ENCODE measurements at regions not wholly inside any gene's neighbourhood (a gene's known extent, or its start where the extent isn't known, plus 50 kb on each side); places are given as distances from the start of the nearest gene placed in this dataset.

DNA sequence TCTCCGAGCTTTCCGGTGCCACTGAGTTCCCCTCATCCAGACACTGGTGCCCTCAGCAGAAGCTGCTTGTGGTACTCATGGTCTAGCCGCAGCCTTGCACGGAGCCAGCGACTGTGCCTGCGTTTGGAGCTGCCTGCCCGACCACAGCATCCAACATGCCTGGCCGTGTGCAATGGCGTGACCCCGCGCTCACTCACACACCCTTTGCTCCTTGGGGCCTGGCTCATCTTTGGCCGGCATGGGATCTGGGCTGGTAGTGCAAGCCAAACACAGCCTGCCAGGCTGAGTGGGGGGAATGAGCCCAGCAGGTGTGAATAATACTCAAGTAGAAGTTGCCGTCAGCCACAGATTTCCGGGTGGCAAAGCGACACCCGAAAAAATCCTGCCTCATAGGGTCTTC is 1178.7 kb upstream of the GBE1 start:
- no peak for DNase-seq (ENCODE audit: low spot score)

DNA sequence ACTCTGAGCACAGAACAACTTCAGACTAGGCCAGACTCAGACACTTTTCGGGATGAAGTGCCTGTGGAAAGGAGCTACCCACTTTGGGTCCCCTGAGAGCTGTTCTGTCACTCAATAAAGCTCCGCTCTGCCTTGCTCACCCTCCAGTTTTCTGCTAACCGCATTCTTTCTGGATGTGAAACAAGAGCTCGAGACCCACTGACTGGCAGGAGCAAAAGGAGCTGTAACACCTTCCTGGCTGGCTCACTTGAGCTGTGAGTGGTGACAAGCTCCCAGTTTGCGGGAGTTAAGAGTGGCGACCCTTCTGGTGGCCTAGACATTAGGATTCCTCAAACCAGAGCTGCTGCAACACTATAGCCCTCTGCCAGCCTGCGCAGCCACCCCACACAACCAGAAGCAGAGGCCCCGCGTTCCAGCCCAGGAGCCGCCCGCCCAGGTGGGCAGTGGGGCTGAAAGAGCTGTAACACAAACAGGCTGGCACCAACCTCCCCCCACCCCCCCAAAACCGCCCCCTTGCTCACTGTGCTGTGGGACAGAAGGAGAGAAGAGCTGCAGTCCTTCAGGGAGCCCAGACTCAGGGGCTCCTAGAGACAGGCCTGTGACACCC is 1178.1 kb upstream of the GBE1 start:
- DNase-seq (ENCODE audit: low spot score): no peak

DNA sequence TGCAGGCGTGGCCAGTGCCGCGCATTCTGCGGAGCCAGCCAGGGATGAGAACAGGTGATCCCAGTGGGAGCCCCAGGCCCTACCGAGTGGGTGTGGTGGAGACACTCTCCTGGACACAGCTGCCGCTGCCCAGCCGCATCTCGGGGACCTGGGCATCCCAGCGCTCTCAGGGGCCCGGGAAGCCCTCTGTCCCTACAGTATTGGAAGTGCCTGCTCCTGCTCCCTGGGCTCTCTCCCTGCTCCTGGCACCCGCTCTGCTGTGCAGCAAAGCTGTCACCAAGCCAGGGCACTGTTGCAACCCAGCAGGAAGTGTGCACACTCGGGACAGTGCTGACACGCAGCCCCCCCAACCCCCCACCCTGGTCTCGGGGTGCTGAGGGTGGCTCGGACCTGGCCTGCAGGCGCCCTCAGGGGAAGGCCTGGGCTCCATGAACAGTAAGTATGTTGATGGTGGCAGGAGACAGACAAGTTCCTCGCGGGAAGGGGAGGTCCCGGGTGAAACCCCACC is 1177.4 kb upstream of the GBE1 start:
- DNase-seq (ENCODE audit: low spot score): no peak

DNA sequence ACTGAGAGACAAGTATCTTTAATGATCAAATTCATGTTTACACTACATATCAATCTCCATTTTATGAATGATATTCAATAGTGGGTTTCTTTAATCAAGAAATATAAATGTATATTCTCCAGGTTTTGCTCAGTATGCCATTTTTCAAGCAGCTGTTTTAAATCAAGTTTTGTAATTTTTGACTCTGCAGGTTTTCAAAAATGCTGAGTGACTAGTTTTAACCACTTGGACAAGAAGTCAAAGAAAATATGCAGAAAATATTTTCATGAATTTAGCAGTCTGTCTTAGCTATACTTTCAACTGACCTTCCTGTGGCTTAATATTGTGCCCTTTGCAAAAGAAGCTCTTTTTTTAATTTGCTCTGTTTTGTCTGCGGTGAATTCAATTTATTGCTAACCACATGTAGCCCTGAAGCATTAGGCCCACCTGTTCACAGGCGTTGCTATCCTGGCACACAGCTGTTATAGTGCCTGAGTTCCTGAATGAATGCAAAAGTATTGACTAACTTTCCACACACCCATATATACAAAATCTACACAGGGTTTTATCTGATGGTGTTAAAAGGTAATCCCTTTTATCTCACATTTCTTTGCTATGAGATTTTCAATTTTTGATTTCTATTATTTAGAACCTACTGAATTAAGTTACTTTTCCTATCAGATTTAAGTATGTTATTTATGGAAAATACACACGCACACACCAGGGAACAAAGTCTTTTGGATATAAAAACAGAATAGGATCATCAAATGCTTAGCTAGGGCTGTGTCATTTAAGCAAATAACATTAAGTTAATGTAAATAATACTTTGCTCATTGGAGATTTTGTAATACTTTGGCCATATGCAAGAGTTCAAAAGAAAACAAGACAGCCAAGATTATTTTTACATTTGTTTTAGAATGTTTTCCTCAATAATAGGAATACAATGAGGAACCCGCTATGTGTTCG is 1166.1 kb upstream of the GBE1 start:
- no peak for DNase-seq (ENCODE audit: low spot score)

DNA sequence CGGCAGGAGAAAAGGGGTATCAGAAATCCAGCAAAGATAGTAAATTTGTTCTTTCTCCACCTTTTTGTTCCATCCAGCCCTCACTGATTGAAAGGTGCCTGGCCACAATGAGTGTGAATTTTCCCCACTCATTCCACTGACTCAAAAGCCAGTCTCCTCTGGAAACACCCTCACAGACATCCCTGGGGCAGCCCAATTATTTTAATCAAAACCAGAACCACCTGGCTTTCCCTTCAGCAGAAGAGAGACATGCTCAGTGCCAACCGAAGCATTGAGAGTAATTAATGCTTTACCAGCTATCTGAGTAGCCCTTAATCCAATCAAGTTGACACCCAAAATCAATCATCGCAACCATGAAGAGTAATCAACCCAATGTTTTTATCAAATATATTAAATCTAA is 1129.6 kb upstream of the GBE1 start:
- DNase-seq (ENCODE audit: low spot score): no peak

DNA sequence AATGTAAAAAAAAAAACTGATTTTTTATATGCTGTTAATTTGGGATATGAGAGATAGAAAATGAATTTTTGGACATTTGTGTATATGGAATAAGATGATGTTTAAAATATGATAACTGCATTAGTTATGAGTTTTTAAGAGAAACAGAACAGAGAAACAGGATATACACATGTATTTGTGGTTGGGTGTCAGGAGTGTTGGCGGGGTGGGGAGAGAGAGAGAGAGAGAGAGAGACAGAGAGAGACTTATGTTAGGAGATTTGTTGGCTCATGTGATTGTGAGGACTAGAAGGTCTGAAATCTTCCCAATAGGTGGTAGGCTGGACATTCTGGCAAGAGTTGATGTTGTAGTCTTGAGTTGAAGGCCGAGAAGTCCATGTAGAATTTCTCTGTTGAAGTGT is 1121.6 kb upstream of the GBE1 start:
- DNase-seq (ENCODE audit: low spot score): no peak

DNA sequence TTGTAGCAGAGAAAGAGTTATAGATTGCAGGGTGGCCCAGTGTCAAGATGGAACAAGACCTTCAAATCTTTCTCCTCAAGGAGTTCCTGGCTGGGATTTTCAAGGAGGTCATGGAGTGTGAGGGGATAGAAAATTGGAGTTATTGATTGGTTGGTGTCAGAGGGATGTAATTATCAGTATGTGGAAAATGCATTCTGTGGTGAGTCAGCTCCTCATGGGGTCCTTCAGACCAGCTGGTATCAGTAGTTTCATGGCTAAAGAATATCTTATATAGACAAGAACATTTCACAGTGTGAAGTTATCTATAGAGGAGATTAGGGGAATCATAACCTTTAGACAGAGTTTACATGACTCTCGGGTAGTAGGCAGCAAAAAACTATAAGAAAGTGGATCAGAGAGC is 1114.0 kb upstream of the GBE1 start:
- DNase-seq (ENCODE audit: low spot score): no peak

DNA sequence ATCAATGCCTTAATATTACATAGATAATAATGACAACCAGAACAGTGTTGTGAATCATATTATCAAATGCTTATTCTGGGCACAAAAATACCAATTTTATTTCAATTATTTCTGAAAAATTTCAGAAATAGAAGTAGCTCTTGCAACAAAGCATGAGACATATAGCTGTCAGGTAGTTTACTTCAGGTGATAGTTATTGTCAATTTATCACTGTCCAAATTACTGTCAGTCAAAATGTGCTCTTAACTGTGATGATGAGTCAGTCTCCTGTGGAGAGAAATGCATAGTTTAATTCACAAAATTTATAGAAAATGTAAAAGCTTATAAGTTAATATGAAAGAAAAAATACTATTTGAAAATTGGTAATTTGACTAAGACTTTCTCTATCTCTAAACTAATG is 1078.4 kb upstream of the GBE1 start:
- no peak for DNase-seq (ENCODE audit: low spot score)

DNA sequence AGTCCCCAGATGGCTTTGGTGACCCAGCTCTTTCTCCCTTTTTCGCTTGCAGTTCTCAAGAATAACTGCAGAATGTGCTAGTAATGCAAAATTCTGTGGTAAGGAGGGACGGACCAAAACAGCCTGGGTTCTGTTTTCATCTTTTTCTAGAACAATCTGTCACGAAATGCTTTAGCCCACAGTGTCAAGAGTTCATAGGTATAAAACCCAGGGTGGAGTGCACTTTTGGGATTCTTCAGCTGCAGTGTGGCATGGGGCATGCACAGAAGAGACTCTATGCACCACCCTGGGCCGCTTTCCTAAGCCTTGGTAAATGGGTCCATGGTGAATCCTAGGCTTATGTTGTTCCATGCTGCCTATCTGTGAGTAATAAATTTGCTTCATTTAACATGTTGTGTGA is 1072.7 kb upstream of the GBE1 start:
- no peak for DNase-seq (ENCODE audit: low spot score)

DNA sequence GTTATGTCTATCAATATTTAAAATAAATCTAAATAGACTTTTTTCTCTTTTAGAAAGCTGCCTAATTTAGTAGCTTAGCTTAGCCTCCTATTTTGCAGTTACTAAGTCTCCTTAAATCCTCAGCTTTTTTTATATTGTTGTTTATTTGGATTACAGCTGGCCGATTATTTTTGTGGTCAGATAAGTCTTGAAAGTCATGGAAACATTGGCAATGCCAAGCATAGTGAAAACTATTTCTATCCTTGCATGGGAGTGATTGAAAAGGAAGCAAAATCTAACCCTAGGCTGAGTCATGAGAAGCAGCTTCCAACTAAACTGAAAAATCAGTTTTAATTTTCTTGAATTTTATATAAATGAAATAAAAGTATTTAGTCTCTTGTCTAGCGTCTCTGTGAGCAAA is 1063.0 kb upstream of the GBE1 start:
- DNase-seq (ENCODE audit: low spot score): no peak

DNA sequence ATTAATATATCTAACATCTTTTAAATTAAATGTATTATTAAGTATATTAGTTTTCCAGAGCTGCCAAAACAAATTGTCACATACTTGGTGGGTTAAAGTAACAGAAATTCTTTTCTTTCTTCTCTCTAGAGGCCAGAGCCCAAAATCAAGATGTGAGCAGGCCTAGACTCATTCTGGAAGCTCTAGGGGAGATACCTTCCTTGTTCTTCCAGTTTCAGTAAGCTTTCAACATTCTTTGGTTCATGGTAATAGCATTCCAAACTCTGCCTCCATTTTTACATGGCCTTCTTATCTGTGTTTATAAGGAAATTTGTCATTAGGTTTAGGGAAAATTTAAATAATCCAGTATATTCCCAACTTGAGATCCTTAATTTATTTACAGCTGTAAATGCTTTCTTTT is 1054.6 kb upstream of the GBE1 start:
- no peak for DNase-seq (ENCODE audit: low spot score)

DNA sequence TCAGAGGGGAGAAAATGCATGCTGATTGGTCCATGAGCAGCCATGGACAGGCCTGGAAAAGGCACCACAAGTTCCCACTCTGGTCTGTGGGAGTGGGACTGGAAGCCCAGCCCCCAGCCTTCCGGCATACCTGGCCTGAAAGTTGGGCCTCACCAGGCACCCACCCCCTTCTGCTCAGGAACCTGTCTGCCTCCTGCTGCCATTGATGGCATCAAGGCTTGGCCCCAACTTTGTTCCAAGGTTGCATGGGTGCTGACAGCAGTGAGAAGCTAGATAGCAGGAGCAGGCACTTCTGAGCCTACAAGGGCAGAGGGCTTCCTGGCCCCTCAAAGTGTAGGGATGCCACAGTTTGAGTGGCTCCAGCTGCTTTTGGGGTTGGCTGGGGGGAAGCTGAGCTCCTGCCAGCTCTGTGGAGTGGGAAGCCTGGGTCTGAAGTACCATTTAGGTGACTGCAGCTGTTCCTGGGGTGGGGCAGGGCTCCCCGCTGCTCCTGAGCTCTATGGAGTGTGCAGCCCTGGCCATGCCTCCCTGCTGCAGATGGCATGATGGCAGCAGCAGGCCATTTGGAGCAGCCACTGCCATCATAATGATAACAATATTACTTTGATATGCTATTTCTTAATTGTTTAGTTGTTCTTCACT is 1054.1 kb upstream of the GBE1 start:
- no peak for DNase-seq (ENCODE audit: low spot score)

DNA sequence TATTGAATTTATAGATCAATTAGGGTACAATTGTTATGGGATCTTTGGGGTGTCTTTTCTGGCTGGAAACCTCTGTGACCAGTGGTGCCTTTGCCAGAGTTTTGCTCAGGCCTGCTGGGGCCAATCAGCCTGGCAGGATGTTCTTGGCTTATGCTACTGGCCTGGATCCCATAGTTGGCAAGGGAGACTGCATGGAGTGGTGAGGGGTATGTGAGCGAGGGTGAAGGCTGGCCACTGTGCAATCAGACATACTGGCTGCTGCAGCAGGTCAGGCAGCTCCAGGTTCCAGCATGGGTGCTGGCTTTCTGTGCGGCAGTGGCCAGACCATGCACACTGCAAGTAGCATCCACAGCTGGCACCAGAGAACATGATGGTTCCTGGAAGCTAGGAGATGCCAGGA is 1053.2 kb upstream of the GBE1 start:
- no peak for DNase-seq (ENCODE audit: low spot score)

DNA sequence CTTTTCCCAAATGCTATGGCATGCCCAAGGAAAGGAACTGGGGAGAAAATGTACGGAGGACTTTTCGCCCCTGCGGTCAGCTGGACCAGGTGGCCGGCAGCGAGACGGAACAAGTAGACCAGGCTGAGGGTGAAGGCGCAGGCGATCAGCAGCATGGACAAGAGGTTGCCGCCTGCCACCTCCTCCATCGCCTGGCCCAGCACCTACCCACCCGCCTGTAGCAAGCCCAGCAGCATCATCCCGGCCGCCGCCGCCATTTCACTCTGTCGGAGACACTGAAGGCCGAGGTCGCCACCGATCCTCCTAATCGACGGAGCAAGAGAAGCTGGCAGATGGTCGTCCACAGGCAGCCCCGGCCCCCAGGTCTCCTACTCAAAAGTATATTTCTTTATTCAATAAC is 1046.3 kb upstream of the GBE1 start:
- DNase-seq (ENCODE audit: low spot score): no peak

DNA sequence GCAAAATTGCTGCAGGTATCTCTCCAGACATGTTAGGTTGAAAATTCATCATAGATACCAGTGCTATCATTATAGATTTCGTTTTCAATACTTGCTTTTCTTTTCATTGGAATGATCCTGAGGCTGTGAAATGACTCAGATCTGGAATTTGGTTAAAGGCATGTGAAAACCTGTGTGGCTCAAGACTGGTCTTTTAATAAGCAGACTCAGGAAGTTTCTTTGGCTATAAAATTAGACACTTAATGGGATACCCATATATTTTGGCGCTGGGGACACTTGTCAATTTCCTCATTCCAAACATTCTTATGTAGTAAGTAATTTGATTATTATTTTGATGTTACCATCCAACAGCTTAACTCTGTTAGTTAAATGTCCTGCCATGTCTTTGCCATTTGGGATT is 1041.1 kb upstream of the GBE1 start:
- no peak for DNase-seq (ENCODE audit: low spot score)

DNA sequence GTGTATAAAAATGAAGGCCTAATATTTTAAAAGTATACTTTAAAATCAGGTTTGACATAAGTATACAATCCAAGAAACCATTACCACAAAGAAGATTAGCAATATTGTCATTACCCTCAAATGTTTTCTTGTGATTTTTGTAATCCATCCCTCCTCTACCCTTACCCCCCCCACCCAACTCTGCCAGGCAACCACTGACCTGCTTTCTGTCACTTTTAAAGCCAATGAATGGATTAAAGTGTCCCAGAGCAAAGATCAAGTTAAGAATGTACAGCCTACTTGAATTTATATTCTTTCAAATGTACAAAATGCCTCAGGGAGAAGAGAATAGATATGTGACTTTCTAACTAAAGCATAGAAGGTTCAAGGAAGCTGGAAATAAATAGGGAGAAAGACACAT is 1038.8 kb upstream of the GBE1 start:
- DNase-seq (ENCODE audit: low spot score): no peak

DNA sequence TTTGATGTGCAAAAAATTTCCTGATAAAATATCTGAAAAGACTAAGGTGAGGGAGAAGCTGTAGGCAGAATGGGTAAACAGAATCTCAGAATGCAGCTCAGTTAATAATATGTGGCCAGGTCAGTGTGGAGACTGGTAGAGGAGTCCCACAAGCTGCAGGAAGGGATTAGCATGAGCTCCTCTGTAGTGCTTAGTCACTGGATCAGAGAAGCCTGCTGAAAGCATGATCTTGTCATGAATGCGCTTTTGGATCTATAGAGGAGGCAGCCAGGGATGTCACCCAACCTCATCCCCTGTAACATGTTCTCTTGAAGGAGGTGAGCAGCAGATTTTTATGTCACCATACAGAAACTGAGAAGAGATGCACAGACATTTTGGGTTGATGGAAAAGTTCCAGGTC is 1035.3 kb upstream of the GBE1 start:
- DNase-seq (ENCODE audit: low spot score): no peak

DNA sequence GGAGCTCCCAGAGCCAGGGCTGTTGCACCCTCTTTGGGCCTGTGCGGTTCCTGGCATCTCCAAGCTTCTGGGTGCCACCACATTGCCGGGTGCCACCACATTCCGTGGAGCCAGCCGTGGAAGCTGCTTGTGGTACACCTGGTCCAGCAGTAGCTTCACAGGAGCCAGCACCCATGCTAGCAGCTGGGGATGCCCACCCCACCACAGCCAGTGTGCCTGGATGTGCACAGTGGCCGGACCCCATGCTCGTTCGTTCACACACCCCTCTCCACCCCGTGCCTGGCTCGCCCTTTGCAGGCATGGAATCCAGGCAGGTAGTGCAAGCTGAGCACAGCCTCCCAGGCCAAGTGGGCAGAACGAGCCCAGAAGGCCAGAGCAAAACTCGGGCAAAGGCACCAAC is 1029.8 kb upstream of the GBE1 start:
- DNase-seq (ENCODE audit: low spot score): no peak

DNA sequence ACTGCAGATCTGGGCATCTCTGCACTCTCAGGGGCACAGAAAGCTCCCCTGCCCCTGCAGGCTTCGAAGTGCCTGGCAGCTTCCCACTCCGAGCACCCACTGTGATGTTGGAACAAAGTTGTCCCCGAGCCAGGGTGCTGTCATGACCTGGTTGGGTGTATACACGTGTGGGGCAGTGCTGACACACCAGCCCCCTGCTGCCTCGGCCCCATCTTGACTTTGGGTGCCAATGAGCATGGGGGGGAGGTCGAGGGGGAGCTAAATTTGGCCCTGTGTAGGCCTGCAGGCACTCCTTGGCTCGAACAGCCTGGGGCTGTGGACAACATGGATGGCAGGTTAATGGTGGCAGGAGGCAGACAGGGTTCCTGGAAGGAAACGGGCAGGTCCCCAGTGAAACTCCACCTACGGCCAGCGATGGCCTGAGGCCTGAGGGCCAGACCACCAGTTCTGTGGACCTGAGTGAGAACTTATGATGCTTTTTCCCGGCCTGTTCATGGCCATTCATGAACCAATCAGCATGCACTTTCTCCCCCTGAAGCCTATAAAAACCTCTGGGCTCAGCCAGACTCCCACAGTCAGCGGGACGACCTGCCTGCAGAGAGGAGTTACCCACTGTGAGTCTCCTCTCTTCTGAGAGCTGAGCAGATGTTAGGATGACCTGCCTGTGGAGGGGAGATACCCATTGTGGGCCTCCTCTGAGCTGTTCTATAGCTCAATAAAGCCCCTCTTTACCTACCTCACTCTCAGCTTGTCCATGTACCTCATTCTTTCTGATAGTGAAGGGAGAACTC is 1029.1 kb upstream of the GBE1 start:
- no peak for DNase-seq (ENCODE audit: low spot score)

DNA sequence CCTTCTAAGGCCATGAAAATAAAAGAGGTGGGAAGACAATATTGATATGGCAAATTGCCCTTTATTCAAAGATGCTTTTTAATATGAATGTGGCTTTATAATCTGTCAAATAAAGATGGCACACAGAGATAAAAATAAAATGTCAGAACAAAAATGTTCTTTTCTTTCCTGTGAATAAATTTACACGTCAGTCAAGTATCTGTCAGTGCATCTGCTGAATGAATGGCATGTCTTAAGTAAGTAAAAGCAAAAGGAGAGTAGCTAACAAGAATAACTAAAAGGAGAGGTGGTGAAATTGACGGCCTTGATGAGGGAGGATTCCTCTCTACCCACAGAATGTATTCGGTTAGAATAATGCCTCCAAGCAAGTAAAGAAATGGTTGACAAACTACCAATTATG is 1021.7 kb upstream of the GBE1 start:
- DNase-seq (ENCODE audit: low spot score): no peak

DNA sequence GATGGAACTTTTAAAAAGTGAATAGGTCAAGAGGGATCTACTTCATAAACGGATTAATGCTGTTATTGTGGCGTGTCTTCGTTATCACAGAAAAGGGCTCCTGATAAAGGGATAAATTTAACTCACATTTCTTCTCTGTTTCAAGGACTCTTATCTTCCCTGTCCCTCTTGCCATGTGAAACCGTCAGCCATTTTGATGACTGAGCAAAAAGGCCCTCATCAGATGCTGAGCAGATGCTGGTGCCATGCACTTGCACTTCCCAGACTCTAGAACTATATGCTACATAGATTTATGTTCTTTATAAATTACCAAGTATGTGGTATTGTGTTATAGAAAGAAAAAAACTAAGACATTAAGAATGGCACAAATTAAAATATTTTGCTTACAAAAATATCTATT is 1011.8 kb upstream of the GBE1 start:
- no peak for DNase-seq (ENCODE audit: low spot score)

DNA sequence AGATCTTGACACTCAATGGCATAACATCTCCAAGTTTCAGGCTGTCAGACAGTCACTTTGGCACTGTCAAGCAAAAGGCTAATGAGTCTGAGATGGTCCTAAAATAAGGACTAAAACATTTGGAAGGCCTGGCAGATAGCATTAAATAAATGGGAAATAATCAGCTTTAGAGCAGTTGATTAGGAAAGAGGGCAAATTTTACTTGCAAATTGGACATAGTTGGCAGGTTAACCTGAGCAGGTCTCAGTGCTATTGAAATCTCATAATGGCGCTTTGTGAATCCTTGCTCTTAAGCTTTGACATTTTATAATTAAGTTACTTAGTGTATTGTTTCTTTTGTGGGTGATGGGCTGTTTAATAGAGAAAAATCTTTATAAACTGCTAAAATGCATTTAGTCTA is 1003.1 kb upstream of the GBE1 start:
- no peak for DNase-seq (ENCODE audit: low spot score)
